ENCODE measurements at regions not wholly inside any gene's neighbourhood (a gene's known extent, or its start where the extent isn't known, plus 50 kb on each side); places are given as distances from the start of the nearest gene placed in this dataset.
"Not testable (repeated sequence)": the region's sequence is repeated elsewhere in the genome, so short reads cannot be mapped to it uniquely, and the experiment has no call there.

GRCh38 chr9:16286160-16286559, 584.3 kb downstream of the BNC2 start:
- TF ChIP-seq CTCF (IDR thresholded peaks at IDR 0.05; ENCODE audit: low read depth, low read length): no peak
- no peaks in the 10 kb centered on the region; the same call in 1 of the 2 replicates for H3K9me3 ChIP-seq
- DNase-seq: no peak
- no peak overlapping the region for H3K4me3 ChIP-seq (ENCODE audit: low read depth, low read length)
- H3K27me3 ChIP-seq: no peaks in the 10 kb centered on the region
- no peaks in the 10 kb centered on the region for H3K4me1 ChIP-seq
- H3K36me3 ChIP-seq: no peaks in the 10 kb centered on the region

GRCh38 chr9:16289639-16290038, 580.8 kb downstream of the BNC2 start:
- no peaks in the 10 kb centered on the region for H3K27me3 ChIP-seq
- no peak for TF ChIP-seq CTCF (IDR thresholded peaks at IDR 0.05; ENCODE audit: low read depth, low read length)
- no peaks in the 10 kb centered on the region for H3K36me3 ChIP-seq
- H3K9me3 ChIP-seq: no peaks in the 10 kb centered on the region; the same call in 1 of the 2 replicates
- H3K4me3 ChIP-seq (ENCODE audit: low read depth, low read length): no peak overlapping the region
- H3K4me1 ChIP-seq: no peaks in the 10 kb centered on the region
- no peak for DNase-seq

GRCh38 chr9:16290169-16290568, 580.3 kb downstream of the BNC2 start:
- no peaks in the 10 kb centered on the region for H3K4me1 ChIP-seq
- no peaks in the 10 kb centered on the region for H3K27me3 ChIP-seq
- no peak for TF ChIP-seq CTCF (IDR thresholded peaks at IDR 0.05; ENCODE audit: low read depth, low read length)
- H3K4me3 ChIP-seq (ENCODE audit: low read depth, low read length): no peak overlapping the region
- no peak for DNase-seq
- no peaks in the 10 kb centered on the region for H3K36me3 ChIP-seq
- no peaks in the 10 kb centered on the region; the same call in 1 of the 2 replicates for H3K9me3 ChIP-seq

GRCh38 chr9:16291921-16292320, 578.5 kb downstream of the BNC2 start:
- Histone ChIP-seq H3K27me3 (no peaks in the 10 kb centered on the region), H3K4me1 (no peaks in the 10 kb centered on the region), H3K36me3 (no peaks in the 10 kb centered on the region), H3K9me3 (no peaks in the 10 kb centered on the region; the same call in 1 of the 2 replicates), H3K4me3 (ENCODE audit: low read depth, low read length) (no peak overlapping the region)
- DNase-seq: no peak
- no peak for TF ChIP-seq CTCF (IDR thresholded peaks at IDR 0.05; ENCODE audit: low read depth, low read length)

GRCh38 chr9:16293610-16294009, 576.9 kb downstream of the BNC2 start:
- no peak for TF ChIP-seq CTCF (IDR thresholded peaks at IDR 0.05; ENCODE audit: low read depth, low read length)
- Histone ChIP-seq H3K27me3 (no peaks in the 10 kb centered on the region), H3K9me3 (no peaks in the 10 kb centered on the region), H3K36me3 (no peaks in the 10 kb centered on the region), H3K4me3 (ENCODE audit: low read depth, low read length) (no peak overlapping the region), H3K4me1 (no peaks in the 10 kb centered on the region)
- DNase-seq: no peak

GRCh38 chr9:16294133-16294770, 576.2 kb downstream of the BNC2 start:
- no peaks in the 10 kb centered on the region for H3K36me3 ChIP-seq
- H3K27me3 ChIP-seq: no peaks in the 10 kb centered on the region
- DNase-seq: no peak
- no peaks in the 10 kb centered on the region for H3K9me3 ChIP-seq
- H3K4me3 ChIP-seq (ENCODE audit: low read depth, low read length): no peak overlapping the region
- no peaks in the 10 kb centered on the region for H3K4me1 ChIP-seq
- TF ChIP-seq CTCF (IDR thresholded peaks at IDR 0.05; ENCODE audit: low read depth, low read length): no peak

GRCh38 chr9:16294940-16295339, 575.5 kb downstream of the BNC2 start:
- not testable (repeated sequence) for H3K4me1 ChIP-seq; H3K36me3 ChIP-seq; H3K27me3 ChIP-seq; H3K9me3 ChIP-seq; DNase-seq; H3K4me3 ChIP-seq (ENCODE audit: low read depth, low read length)

GRCh38 chr9:16299368-16299767, 571.1 kb downstream of the BNC2 start:
- not testable (repeated sequence) for H3K4me1 ChIP-seq; DNase-seq; H3K36me3 ChIP-seq; H3K27me3 ChIP-seq; H3K9me3 ChIP-seq; H3K4me3 ChIP-seq (ENCODE audit: low read depth, low read length)

All from BE2C (cell line).